Lower leg skin (tissue), 3 donors: ENCODE measurements at regions not wholly inside any gene's neighbourhood (a gene's known extent, or its start where the extent isn't known, plus 50 kb on each side); places are given as distances from the start of the nearest gene placed in this dataset.

ENCODE experiments used
- POLR2A ChIP-seq, 2 donors: fragments of 450-650 bp; IDR thresholded peaks; one replicate each; pipeline ENCODE4 v1.6.1; 2016 to 2017; ENCODE audit warnings: antibody characterized with exemption in 2 of 2, mild to moderate bottlenecking in 1 of 2, moderate library complexity in 1 of 2
- TF ChIP-seq, protein P1 (sequence below), 3 donors: fragments of 450-650 bp; IDR thresholded peaks; one replicate each; pipeline ENCODE4 v1.5.1; 2016; ENCODE audit warnings: antibody characterized with exemption in 3 of 3, mild to moderate bottlenecking in 3 of 3, moderate library complexity in 2 of 3

DNA sequence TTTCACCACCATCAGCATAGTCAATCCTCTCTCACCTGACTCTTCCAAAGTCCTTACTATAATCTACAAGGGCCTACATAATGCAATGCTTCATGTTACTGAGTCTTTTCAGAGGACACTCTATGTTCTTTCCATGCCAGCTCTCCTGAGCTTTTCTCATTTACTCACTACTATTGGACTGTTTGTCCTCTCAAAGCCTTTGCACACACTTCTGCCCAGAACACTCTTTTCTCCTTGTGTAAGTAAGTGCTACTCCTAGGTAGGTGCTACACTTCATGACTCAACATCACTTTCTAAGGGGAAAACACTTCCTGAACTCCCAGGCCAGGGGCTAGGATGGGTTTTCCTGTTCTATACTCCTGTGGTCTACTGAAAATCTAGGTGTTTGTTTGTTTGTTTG lies 82.5 kb upstream of the GULP1 start:
- no peak for TF ChIP-seq POLR2A (IDR thresholded peaks at IDR 0.05)
- TF ChIP-seq, protein P1, sequence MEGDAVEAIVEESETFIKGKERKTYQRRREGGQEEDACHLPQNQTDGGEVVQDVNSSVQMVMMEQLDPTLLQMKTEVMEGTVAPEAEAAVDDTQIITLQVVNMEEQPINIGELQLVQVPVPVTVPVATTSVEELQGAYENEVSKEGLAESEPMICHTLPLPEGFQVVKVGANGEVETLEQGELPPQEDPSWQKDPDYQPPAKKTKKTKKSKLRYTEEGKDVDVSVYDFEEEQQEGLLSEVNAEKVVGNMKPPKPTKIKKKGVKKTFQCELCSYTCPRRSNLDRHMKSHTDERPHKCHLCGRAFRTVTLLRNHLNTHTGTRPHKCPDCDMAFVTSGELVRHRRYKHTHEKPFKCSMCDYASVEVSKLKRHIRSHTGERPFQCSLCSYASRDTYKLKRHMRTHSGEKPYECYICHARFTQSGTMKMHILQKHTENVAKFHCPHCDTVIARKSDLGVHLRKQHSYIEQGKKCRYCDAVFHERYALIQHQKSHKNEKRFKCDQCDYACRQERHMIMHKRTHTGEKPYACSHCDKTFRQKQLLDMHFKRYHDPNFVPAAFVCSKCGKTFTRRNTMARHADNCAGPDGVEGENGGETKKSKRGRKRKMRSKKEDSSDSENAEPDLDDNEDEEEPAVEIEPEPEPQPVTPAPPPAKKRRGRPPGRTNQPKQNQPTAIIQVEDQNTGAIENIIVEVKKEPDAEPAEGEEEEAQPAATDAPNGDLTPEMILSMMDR (IDR thresholded peaks at IDR 0.05), result no peak
